HL-60 (cell line): ENCODE measurements at regions not wholly inside any gene's neighbourhood (a gene's known extent, or its start where the extent isn't known, plus 50 kb on each side); places are given as distances from the start of the nearest gene placed in this dataset.

ENCODE experiments used
- DNase-seq, 2 experiments: peaks; one replicate each; pipeline ENCODE4 v3.0.0-alpha.2; 2010 to 2020; ENCODE audit warnings: low read depth in 1 of 2, low spot score in 1 of 2
- H3K27ac ChIP-seq: fragments of 250-450 bp; sonication (Bioruptor Pico); replicated peaks from 2 replicates; pipeline ENCODE4 v1.5.1; 2020; ENCODE audit warnings: mild to moderate bottlenecking, moderate library complexity
- H3K27me3 ChIP-seq: fragments of 250-450 bp; sonication (Bioruptor Pico); 2 replicates; pipeline ENCODE4 v1.5.1; 2021; ENCODE audit warnings: mild to moderate bottlenecking, moderate library complexity; ENCODE audit not compliant: insufficient read depth, poor library complexity, severe bottlenecking
- H3K4me3 ChIP-seq: replicated peaks from 2 replicates; pipeline ENCODE4 v1.5.1; 2011; ENCODE audit warnings: mild to moderate bottlenecking, control low read depth, low read length; ENCODE audit not compliant: insufficient read depth
- CTCF ChIP-seq: IDR thresholded peaks from one replicate; pipeline ENCODE4 v1.5.1; 2011; ENCODE audit warnings: low read length, control low read depth, inconsistent platforms; ENCODE audit not compliant: insufficient read depth
- GABPA ChIP-seq: IDR thresholded peaks from 2 replicates; pipeline ENCODE4 v1.6.1; 2012; ENCODE audit warnings: low read depth
- POLR2AphosphoS5 ChIP-seq: IDR thresholded peaks from 2 replicates; pipeline ENCODE4 v1.6.1; 2012; ENCODE audit warnings: low read depth
- REST ChIP-seq: IDR thresholded peaks from 2 replicates; pipeline ENCODE4 v1.6.1; 2012; ENCODE audit warnings: low read depth; ENCODE audit not compliant: insufficient replicate concordance
- SPI1 ChIP-seq: IDR thresholded peaks from 2 replicates; pipeline ENCODE4 v1.6.1; 2012; ENCODE audit warnings: low read depth, mild to moderate bottlenecking, borderline replicate concordance

GRCh38 chr4:164542431-164542830 is 211.5 kb upstream of the SMIM31 start:
- Histone ChIP-seq H3K4me3 (no peak overlapping the region), H3K27me3 (no peaks in the 10 kb centered on the region), H3K27ac (no peak overlapping the region)
- no peak for DNase-seq
- TF ChIP-seq REST, result no peak
- no peak for TF ChIP-seq POLR2AphosphoS5
- TF ChIP-seq CTCF, result no peak
- TF ChIP-seq SPI1, result no peak
- no peak for TF ChIP-seq GABPA

- H3K27me3 ChIP-seq, result no peaks in the 10 kb centered on the region
- no peak for TF ChIP-seq CTCF
- TF ChIP-seq REST, result no peak
- TF ChIP-seq POLR2AphosphoS5, result no peak
- TF ChIP-seq SPI1, result no peak
- TF ChIP-seq GABPA, result no peak
These were observed 202.8 kb upstream of the SMIM31 start for GRCh38 chr4:164550989-164551712.

DNA sequence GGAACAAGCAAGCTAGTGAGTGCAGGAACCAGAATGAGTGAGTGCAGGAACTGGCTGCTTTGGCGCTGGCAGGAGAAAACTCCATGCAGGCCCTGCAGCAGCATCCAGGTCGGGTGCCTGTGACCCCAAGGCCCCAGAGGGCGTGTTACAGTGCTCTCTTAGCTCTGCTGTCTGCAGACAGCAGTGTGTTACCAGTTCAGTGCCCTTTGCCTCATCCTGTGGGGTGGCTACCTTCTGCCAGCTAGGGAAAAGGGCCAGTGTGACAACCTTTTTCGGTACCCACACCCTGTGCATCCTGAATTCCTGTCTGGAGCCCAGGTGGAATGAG is 202.3 kb upstream of the SMIM31 start:
- Histone ChIP-seq H3K4me3 (no peak overlapping the region), H3K27ac (no peak overlapping the region), H3K27me3 (no peaks in the 10 kb centered on the region)
- TF ChIP-seq REST (no peak), POLR2AphosphoS5 (no peak)
- no peak for DNase-seq

More at GRCh38 chr4:164550989-164551712, 202.8 kb upstream of the SMIM31 start:
- no peak overlapping the region for H3K27ac ChIP-seq
- no peak overlapping the region for H3K4me3 ChIP-seq
- DNase-seq, result no peak
